ENCODE measurements at regions not wholly inside any gene's neighbourhood (a gene's known extent, or its start where the extent isn't known, plus 50 kb on each side); places are given as distances from the start of the nearest gene placed in this dataset.

DNA sequence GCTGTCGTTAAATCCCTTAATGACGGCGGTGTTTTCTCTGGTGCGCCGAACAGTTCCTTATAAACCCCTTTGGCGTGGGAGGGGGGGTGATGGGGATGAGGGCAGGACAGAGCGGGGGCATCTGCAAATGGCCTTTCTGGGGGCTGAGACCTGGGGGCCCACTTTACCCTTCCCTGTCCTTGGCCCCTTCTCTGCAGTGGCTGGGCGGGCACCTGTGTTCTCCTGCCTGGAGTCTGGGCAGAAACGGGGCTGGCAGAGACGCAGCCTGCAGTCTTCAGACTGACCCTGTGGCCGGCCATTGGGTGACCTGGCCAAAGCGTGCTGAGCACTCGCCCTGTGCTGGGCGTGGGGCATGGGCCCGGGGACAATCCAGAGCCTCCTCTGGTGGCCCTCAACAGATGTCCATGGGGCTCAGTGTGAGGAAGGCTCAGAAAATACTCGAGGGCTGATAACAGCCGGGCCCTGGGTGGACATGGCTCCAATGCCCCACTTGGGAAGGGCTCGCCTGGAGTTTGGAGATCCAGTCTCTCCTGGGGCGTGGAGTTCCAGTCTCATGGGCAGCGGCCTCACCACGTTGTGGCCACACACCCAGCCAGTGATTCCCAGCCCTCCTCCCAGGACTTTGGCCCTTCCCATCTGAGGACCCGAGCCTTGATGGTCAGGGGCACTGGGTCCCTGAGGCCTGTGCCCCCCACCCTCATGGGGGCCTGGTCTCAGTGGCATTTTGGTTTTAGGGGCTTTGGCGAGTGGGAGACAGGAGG lies 50.8 kb upstream of the ACTRT2 start:
- Histone ChIP-seq H3K27me3 (replicated peaks in 1 of 4; ENCODE audit: control extremely low read depth in 1 of 4, control insufficient read depth in 3 of 4, insufficient read depth in 4 of 4, low read length in 3 of 4) (peaks cover 0 to 10% (median 1%) of the 10 kb centered on the region in 4 experiments), H3K9me3 (ENCODE audit: control extremely low read depth in 1 of 3, control insufficient read depth in 2 of 3, insufficient read depth in 1 of 3, low read length in 2 of 3) (peaks cover 0 to 9% (median 0%) of the 10 kb centered on the region in 3 donors), H3K4me2 (replicated peaks; ENCODE audit: low read depth, low read length, poor library complexity, severe bottlenecking) (no peak overlapping the region), H3K9ac (ENCODE audit: low read length) (no peak overlapping the region), H3K36me3 (replicated peaks in 1 of 2; ENCODE audit: control extremely low read depth in 1 of 2, control insufficient read depth in 1 of 2, extremely low read depth in 1 of 2, insufficient read depth in 2 of 2, low read length in 1 of 2) (no peaks in the 10 kb centered on the region), H3K79me2 (ENCODE audit: control insufficient read depth, insufficient read depth, low read length) (no peaks in the 10 kb centered on the region), H3K27ac (ENCODE audit: low read length in 2 of 2) (no peak overlapping the region), H3K4me1 (ENCODE audit: control insufficient read depth in 2 of 2, insufficient read depth in 2 of 2, low read length in 2 of 2) (peaks cover 0 to 16% of the 10 kb centered on the region in 2 donors), H2AFZ (ENCODE audit: insufficient read depth, low read depth, low read length, poor library complexity, severe bottlenecking) (no peak overlapping the region), H4K20me1 (ENCODE audit: control insufficient read depth, insufficient read depth, low read length, poor library complexity, severe bottlenecking) (no peaks in the 10 kb centered on the region), H3K4me3 (ENCODE audit: control extremely low read depth in 1 of 5, extremely low read depth in 1 of 5, insufficient read depth in 1 of 5, low read depth in 2 of 5, low read length in 4 of 5) (no peak overlapping the region)
- POLR2A ChIA-PET: no interaction called here
- intact Hi-C loops (cut with micrococcal nuclease): no loop called here
- H3K4me1 Mint-ChIP-seq: peaks cover 6% of the 10 kb centered on the region
- H3K4me3 Mint-ChIP-seq: no peak overlapping the region
- 89% methylated on average over 23 of the region's 23 CpGs for WGBS (ENCODE audit: insufficient coverage)
- CTCF ChIA-PET: no interaction called here
- DNase-seq (no peak), ATAC-seq (ENCODE audit: low read depth) (no peak)
- H3K9me3 Mint-ChIP-seq (ENCODE audit: insufficient read depth): no peaks in the 10 kb centered on the region
- TF ChIP-seq, protein P1, sequence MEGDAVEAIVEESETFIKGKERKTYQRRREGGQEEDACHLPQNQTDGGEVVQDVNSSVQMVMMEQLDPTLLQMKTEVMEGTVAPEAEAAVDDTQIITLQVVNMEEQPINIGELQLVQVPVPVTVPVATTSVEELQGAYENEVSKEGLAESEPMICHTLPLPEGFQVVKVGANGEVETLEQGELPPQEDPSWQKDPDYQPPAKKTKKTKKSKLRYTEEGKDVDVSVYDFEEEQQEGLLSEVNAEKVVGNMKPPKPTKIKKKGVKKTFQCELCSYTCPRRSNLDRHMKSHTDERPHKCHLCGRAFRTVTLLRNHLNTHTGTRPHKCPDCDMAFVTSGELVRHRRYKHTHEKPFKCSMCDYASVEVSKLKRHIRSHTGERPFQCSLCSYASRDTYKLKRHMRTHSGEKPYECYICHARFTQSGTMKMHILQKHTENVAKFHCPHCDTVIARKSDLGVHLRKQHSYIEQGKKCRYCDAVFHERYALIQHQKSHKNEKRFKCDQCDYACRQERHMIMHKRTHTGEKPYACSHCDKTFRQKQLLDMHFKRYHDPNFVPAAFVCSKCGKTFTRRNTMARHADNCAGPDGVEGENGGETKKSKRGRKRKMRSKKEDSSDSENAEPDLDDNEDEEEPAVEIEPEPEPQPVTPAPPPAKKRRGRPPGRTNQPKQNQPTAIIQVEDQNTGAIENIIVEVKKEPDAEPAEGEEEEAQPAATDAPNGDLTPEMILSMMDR (IDR thresholded peaks at IDR 0.05): no peak
- no peak for TF ChIP-seq EZH2 (IDR thresholded peaks at IDR 0.05; ENCODE audit: borderline replicate concordance, insufficient read depth, low read depth, low read length, poor library complexity, severe bottlenecking)
- H3K27ac Mint-ChIP-seq: no peak overlapping the region
- H3K27me3 Mint-ChIP-seq: peaks cover 3% of the 10 kb centered on the region

DNA sequence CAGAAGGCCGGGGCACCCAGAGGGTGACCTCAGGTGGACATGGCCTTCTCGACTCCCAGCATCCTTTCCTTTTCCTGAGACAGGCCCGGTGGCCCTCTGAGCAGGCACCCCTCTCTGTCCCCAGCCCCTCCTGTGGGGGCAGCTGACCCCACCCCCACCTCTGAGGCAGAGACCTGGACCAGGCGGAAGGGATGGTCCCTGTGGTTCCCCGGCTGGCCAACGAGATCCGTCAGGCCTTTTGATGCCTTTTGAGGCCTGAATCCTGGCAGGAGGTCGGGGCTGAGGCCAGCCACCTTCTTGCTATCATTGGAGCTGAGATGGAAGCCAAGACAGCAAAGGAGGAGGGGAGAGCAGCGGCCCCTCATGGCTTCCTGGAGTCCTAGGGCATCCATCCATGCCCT lies 50.2 kb upstream of the ACTRT2 start:
- no peak for TF ChIP-seq EZH2 (IDR thresholded peaks at IDR 0.05; ENCODE audit: borderline replicate concordance, insufficient read depth, low read depth, low read length, poor library complexity, severe bottlenecking)
- TF ChIP-seq, protein P1 (IDR thresholded peaks at IDR 0.05): no peak
- peaks cover 3% of the 10 kb centered on the region for H3K27me3 Mint-ChIP-seq
- Histone ChIP-seq H3K4me1 (ENCODE audit: control insufficient read depth in 2 of 2, insufficient read depth in 2 of 2, low read length in 2 of 2) (peaks cover 0 to 16% of the 10 kb centered on the region in 2 donors), H3K9me3 (ENCODE audit: control extremely low read depth in 1 of 3, control insufficient read depth in 2 of 3, insufficient read depth in 1 of 3, low read length in 2 of 3) (peaks cover 0 to 9% (median 0%) of the 10 kb centered on the region in 3 donors), H3K36me3 (replicated peaks in 1 of 2; ENCODE audit: control extremely low read depth in 1 of 2, control insufficient read depth in 1 of 2, extremely low read depth in 1 of 2, insufficient read depth in 2 of 2, low read length in 1 of 2) (no peaks in the 10 kb centered on the region), H3K27ac (ENCODE audit: low read length in 2 of 2) (no peak overlapping the region), H3K27me3 (replicated peaks in 1 of 4; ENCODE audit: control extremely low read depth in 1 of 4, control insufficient read depth in 3 of 4, insufficient read depth in 4 of 4, low read length in 3 of 4) (peaks cover 0 to 10% (median 1%) of the 10 kb centered on the region in 4 experiments), H3K4me2 (replicated peaks; ENCODE audit: low read depth, low read length, poor library complexity, severe bottlenecking) (no peak overlapping the region), H3K4me3 (ENCODE audit: control extremely low read depth in 1 of 5, extremely low read depth in 1 of 5, insufficient read depth in 1 of 5, low read depth in 2 of 5, low read length in 4 of 5) (no peak overlapping the region), H4K20me1 (ENCODE audit: control insufficient read depth, insufficient read depth, low read length, poor library complexity, severe bottlenecking) (no peaks in the 10 kb centered on the region), H3K79me2 (ENCODE audit: control insufficient read depth, insufficient read depth, low read length) (no peaks in the 10 kb centered on the region), H3K9ac (ENCODE audit: low read length) (no peak overlapping the region), H2AFZ (ENCODE audit: insufficient read depth, low read depth, low read length, poor library complexity, severe bottlenecking) (no peak overlapping the region)
- ChIA-PET CTCF (no interaction called here), POLR2A (no interaction called here)
- no peak overlapping the region for H3K27ac Mint-ChIP-seq
- no peak for DNase-seq
- peaks cover 6% of the 10 kb centered on the region for H3K4me1 Mint-ChIP-seq
- intact Hi-C loops (cut with micrococcal nuclease): no loop called here
- ATAC-seq (ENCODE audit: low read depth): no peak
- 88% methylated on average over 9 of the region's 9 CpGs for WGBS (ENCODE audit: insufficient coverage)
- no peak overlapping the region for H3K4me3 Mint-ChIP-seq
- H3K9me3 Mint-ChIP-seq (ENCODE audit: insufficient read depth): no peaks in the 10 kb centered on the region
